ENCODE measurements at regions not wholly inside any gene's neighbourhood (a gene's known extent, or its start where the extent isn't known, plus 50 kb on each side); places are given as distances from the start of the nearest gene placed in this dataset.

GRCh38 chr3:59262076-59262498 is 212.3 kb upstream of the CFAP20DC start:
- no peaks in the 10 kb centered on the region for H3K9me3 Mint-ChIP-seq
- peaks cover 5 to 13% of the 10 kb centered on the region in 2 donors for H3K27me3 Mint-ChIP-seq (ENCODE audit: low read depth in 2 of 2)
- no peak overlapping the region for H3K4me3 Mint-ChIP-seq
- intact Hi-C loops (cut with micrococcal nuclease) = no loop called here
- Histone ChIP-seq H3K4me3 (ENCODE audit: low read length) (no peak overlapping the region), H3K27me3 (ENCODE audit: control insufficient read depth, insufficient read depth, low read length) (no peaks in the 10 kb centered on the region), H3K4me1 (ENCODE audit: control insufficient read depth, insufficient read depth, low read length) (no peaks in the 10 kb centered on the region), H3K9me3 (ENCODE audit: control insufficient read depth, insufficient read depth, low read length) (no peaks in the 10 kb centered on the region), H3K27ac (ENCODE audit: low read length) (no peak overlapping the region), H3K36me3 (ENCODE audit: control insufficient read depth, insufficient read depth, low read length) (no peaks in the 10 kb centered on the region)
- no peaks in the 10 kb centered on the region for H3K36me3 Mint-ChIP-seq
- DNase-seq (no peak), ATAC-seq (no peak)
- 92% methylated on average over 2 of the region's 2 CpGs for WGBS (ENCODE audit: insufficient coverage)
- TF ChIP-seq, protein P1, sequence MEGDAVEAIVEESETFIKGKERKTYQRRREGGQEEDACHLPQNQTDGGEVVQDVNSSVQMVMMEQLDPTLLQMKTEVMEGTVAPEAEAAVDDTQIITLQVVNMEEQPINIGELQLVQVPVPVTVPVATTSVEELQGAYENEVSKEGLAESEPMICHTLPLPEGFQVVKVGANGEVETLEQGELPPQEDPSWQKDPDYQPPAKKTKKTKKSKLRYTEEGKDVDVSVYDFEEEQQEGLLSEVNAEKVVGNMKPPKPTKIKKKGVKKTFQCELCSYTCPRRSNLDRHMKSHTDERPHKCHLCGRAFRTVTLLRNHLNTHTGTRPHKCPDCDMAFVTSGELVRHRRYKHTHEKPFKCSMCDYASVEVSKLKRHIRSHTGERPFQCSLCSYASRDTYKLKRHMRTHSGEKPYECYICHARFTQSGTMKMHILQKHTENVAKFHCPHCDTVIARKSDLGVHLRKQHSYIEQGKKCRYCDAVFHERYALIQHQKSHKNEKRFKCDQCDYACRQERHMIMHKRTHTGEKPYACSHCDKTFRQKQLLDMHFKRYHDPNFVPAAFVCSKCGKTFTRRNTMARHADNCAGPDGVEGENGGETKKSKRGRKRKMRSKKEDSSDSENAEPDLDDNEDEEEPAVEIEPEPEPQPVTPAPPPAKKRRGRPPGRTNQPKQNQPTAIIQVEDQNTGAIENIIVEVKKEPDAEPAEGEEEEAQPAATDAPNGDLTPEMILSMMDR (IDR thresholded peaks at IDR 0.05) = no peak
- no peaks in the 10 kb centered on the region for H3K4me1 Mint-ChIP-seq
- no peak overlapping the region for H3K27ac Mint-ChIP-seq

DNA sequence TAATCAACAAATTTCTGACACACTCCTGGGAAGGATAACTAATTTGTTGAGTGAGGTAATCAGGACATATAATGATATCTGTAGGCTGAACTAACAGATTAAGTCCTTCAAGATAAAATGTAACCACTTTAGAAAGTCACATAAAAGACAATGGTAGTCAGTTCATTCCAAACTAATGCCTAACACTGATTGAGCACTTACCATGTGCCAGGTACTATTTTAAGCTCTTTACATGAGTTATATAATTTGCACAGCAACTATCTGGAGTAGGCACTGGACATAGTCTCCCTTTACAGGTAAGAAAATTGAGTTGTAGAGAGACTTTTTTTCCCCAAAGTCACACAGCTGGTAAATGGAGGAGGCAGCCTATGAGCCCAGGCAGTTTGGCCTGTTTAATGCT is 211.2 kb upstream of the CFAP20DC start:
- TF ChIP-seq, protein P1 (IDR thresholded peaks at IDR 0.05) = no peak
- H3K27ac Mint-ChIP-seq = no peak overlapping the region
- H3K4me1 ChIP-seq (ENCODE audit: control insufficient read depth, insufficient read depth, low read length) = no peaks in the 10 kb centered on the region

DNA sequence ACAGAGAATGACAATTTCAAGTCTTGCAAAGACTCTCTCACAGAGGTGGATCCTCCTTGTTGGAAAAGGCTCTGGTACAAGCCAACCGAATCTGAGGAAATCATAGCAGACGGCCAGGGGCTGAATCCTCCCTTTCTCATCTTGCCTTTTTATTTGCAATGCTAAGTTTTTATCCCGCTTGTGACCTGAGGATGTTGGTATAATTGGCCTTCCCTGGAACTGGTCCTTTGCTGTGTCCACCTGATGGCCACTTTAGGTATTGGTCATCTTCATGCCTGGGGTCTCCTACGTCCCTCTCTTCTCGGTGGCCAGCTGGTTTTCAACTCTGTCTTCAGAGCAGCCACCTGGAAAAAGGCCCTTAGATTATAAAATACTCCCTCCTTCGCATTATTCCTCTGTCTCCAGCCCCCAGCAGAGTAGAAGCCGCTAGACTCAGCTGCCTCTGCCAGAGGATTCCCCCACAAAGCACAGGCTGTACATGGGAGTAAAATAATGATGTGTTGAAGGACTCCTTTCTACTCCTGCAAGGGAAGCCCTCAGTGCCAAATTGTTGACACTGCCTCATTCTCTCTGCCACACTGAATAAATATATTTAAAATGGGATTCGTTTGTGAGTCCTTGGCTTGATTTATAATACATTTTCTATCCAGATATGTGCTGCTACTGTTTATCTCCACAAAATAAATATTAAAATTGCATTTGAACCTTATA is 208.9 kb upstream of the CFAP20DC start:
- H3K27ac ChIP-seq (ENCODE audit: low read length) = no peak overlapping the region
- H3K36me3 ChIP-seq (ENCODE audit: control insufficient read depth, insufficient read depth, low read length) = no peaks in the 10 kb centered on the region
- H3K4me1 ChIP-seq (ENCODE audit: control insufficient read depth, insufficient read depth, low read length) = no peaks in the 10 kb centered on the region
- Mint-ChIP-seq H3K27me3 (ENCODE audit: low read depth in 2 of 2) (peaks cover 0 to 5% of the 10 kb centered on the region in 2 donors), H3K9me3 (no peaks in the 10 kb centered on the region), H3K4me3 (no peak overlapping the region), H3K4me1 (no peaks in the 10 kb centered on the region), H3K27ac (no peak overlapping the region), H3K36me3 (no peaks in the 10 kb centered on the region)
- ATAC-seq (no peak), DNase-seq (no peak)
- H3K9me3 ChIP-seq (ENCODE audit: control insufficient read depth, insufficient read depth, low read length) = no peaks in the 10 kb centered on the region
- WGBS (ENCODE audit: insufficient coverage) = 96% methylated on average over 6 of the region's 8 CpGs
- no peak overlapping the region for H3K4me3 ChIP-seq (ENCODE audit: low read length)
- H3K27me3 ChIP-seq (ENCODE audit: control insufficient read depth, insufficient read depth, low read length) = no peaks in the 10 kb centered on the region
- TF ChIP-seq, protein P1 (IDR thresholded peaks at IDR 0.05) = no peak
- intact Hi-C loops (cut with micrococcal nuclease) = no loop called here

More for the DNA sequence above, 211.2 kb upstream of the CFAP20DC start:
- Histone ChIP-seq H3K9me3 (ENCODE audit: control insufficient read depth, insufficient read depth, low read length) (no peaks in the 10 kb centered on the region), H3K4me3 (ENCODE audit: low read length) (no peak overlapping the region), H3K27me3 (ENCODE audit: control insufficient read depth, insufficient read depth, low read length) (no peaks in the 10 kb centered on the region), H3K27ac (ENCODE audit: low read length) (no peak overlapping the region), H3K36me3 (ENCODE audit: control insufficient read depth, insufficient read depth, low read length) (no peaks in the 10 kb centered on the region)
- no peaks in the 10 kb centered on the region for H3K9me3 Mint-ChIP-seq
- ATAC-seq = no peak
- DNase-seq = no peak
- H3K36me3 Mint-ChIP-seq = no peaks in the 10 kb centered on the region
- intact Hi-C loops (cut with micrococcal nuclease) = no loop called here
- H3K27me3 Mint-ChIP-seq (ENCODE audit: low read depth in 2 of 2) = peaks cover 5 to 7% of the 10 kb centered on the region in 2 donors
- H3K4me1 Mint-ChIP-seq = no peaks in the 10 kb centered on the region
- H3K4me3 Mint-ChIP-seq = no peak overlapping the region

DNA sequence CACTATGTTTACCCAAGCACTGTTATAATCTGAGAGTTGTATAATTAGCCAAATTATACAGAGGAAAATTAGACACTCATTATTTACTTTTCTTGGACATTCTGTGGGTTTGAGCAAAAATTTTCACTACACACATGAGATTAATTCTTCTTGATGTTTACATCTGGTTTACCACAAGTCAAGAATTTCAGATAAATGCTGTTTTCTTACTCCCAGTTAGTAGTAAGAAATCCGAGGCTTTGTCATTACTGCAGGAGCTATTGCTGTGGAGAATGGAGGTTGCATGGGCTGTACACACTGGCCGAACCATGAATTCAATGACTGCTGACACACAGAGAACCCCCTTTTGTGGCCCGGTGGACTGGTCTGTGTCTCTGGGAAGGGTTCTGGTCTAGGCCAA is 207.7 kb upstream of the CFAP20DC start:
- H3K27ac ChIP-seq (ENCODE audit: low read length) = no peak overlapping the region
- no peaks in the 10 kb centered on the region for H3K9me3 ChIP-seq (ENCODE audit: control insufficient read depth, insufficient read depth, low read length)
- H3K27me3 Mint-ChIP-seq (ENCODE audit: low read depth in 2 of 2) = peaks cover 0 to 3% of the 10 kb centered on the region in 2 donors
- no peaks in the 10 kb centered on the region for H3K4me1 ChIP-seq (ENCODE audit: control insufficient read depth, insufficient read depth, low read length)
- no peaks in the 10 kb centered on the region for H3K36me3 Mint-ChIP-seq
- no peaks in the 10 kb centered on the region for H3K4me1 Mint-ChIP-seq
- TF ChIP-seq, protein P1 (IDR thresholded peaks at IDR 0.05) = no peak
- ATAC-seq (no peak), DNase-seq (no peak)
- H3K27me3 ChIP-seq (ENCODE audit: control insufficient read depth, insufficient read depth, low read length) = no peaks in the 10 kb centered on the region
- no peak overlapping the region for H3K4me3 ChIP-seq (ENCODE audit: low read length)
- WGBS (ENCODE audit: insufficient coverage) = 89% methylated on average over 3 of the region's 3 CpGs
- H3K9me3 Mint-ChIP-seq = no peaks in the 10 kb centered on the region
- H3K27ac Mint-ChIP-seq = no peak overlapping the region
- intact Hi-C loops (cut with micrococcal nuclease) = no loop called here
- no peak overlapping the region for H3K4me3 Mint-ChIP-seq
- H3K36me3 ChIP-seq (ENCODE audit: control insufficient read depth, insufficient read depth, low read length) = no peaks in the 10 kb centered on the region
